Thoracic aorta (tissue), 2 donors: ENCODE measurements at regions not wholly inside any gene's neighbourhood (a gene's known extent, or its start where the extent isn't known, plus 50 kb on each side); places are given as distances from the start of the nearest gene placed in this dataset.

Experiments used
- ATAC-seq: fragments of 150-250 bp; one replicate; pipeline ENCODE4 v1.8.0; 2017; ENCODE audit warnings: low read depth; ENCODE audit not compliant: insufficient number of reproducible peaks, low FRiP score
- DNase-seq: peaks from one replicate; pipeline ENCODE4 v3.0.0-alpha.2; 2020; ENCODE audit warnings: low spot score
- H3K27ac ChIP-seq, 2 donors: fragments of 200-600 bp; sonication (generic); 1 replicate in 1 of 2; 2 replicates in 1 of 2; pipeline ENCODE4 v1.5.1; 2016; ENCODE audit warnings: mild to moderate bottlenecking in 2 of 2, moderate library complexity in 2 of 2
- H3K27me3 ChIP-seq: fragments of 200-600 bp; sonication (generic); replicated peaks from 2 replicates; pipeline ENCODE4 v1.6.0; 2016; ENCODE audit warnings: mild to moderate bottlenecking; ENCODE audit not compliant: insufficient read depth
- H3K36me3 ChIP-seq: fragments of 200-600 bp; sonication (generic); one replicate; pipeline ENCODE4 v1.5.1; 2016
- H3K4me1 ChIP-seq, 2 donors: fragments of 200-600 bp; sonication (generic); 1 replicate in 1 of 2; 2 replicates in 1 of 2; pipeline versions ENCODE4 v1.5.1 to v1.6.0; 2016; ENCODE audit warnings: low read depth in 2 of 2, mild to moderate bottlenecking in 1 of 2; ENCODE audit not compliant: control insufficient read depth in 1 of 2
- H3K4me3 ChIP-seq: fragments of 200-600 bp; sonication (generic); 2 replicates; pipeline ENCODE4 v1.5.1; 2016; ENCODE audit warnings: mild to moderate bottlenecking
- H3K9me3 ChIP-seq: fragments of 200-600 bp; sonication (generic); 2 replicates; pipeline ENCODE4 v1.5.1; 2016
- CTCF ChIP-seq: fragments of 200-600 bp; sonication (generic); IDR thresholded peaks from one replicate; pipeline ENCODE4 v1.5.1; 2019; ENCODE audit warnings: antibody characterized with exemption

- TF ChIP-seq CTCF: no peak
- Histone ChIP-seq H3K4me3 (no peak overlapping the region), H3K4me1 (peaks cover 4 to 8% of the 10 kb centered on the region in 2 donors), H3K27ac (no peak overlapping the region), H3K9me3 (no peaks in the 10 kb centered on the region), H3K36me3 (no peaks in the 10 kb centered on the region), H3K27me3 (no peaks in the 10 kb centered on the region)
- DNase-seq (no peak), ATAC-seq (no peak)
Measured at GRCh38 chr15:95446854-95447253, 883.6 kb upstream of the NR2F2 start.

- no peaks in the 10 kb centered on the region for H3K36me3 ChIP-seq
- no peak for DNase-seq
- no peaks in the 10 kb centered on the region for H3K27me3 ChIP-seq
- peaks cover 0 to 2% of the 10 kb centered on the region in 2 donors for H3K4me1 ChIP-seq
- H3K9me3 ChIP-seq: no peaks in the 10 kb centered on the region
- H3K4me3 ChIP-seq: no peak overlapping the region
- no peak for ATAC-seq
- no peak for TF ChIP-seq CTCF
- H3K27ac ChIP-seq: no peak overlapping the region
Measured at GRCh38 chr15:95447486-95447885, 883.0 kb upstream of the NR2F2 start.

- no peak for TF ChIP-seq CTCF
- Histone ChIP-seq H3K9me3 (no peaks in the 10 kb centered on the region), H3K4me1 (no peaks in the 10 kb centered on the region), H3K36me3 (no peaks in the 10 kb centered on the region), H3K27ac (no peak overlapping the region), H3K4me3 (no peak overlapping the region), H3K27me3 (no peaks in the 10 kb centered on the region)
- ATAC-seq (no peak), DNase-seq (no peak)
Measured at GRCh38 chr15:95448531-95449229, 881.8 kb upstream of the NR2F2 start.

- Histone ChIP-seq H3K27ac (no peak overlapping the region), H3K36me3 (no peaks in the 10 kb centered on the region), H3K4me3 (no peak overlapping the region), H3K9me3 (no peaks in the 10 kb centered on the region), H3K4me1 (no peaks in the 10 kb centered on the region), H3K27me3 (no peaks in the 10 kb centered on the region)
- no peak for DNase-seq
- no peak for ATAC-seq
- TF ChIP-seq CTCF: no peak
Measured at GRCh38 chr15:95449230-95449628, 881.3 kb upstream of the NR2F2 start.

- Histone ChIP-seq H3K27ac (no peak overlapping the region), H3K4me1 (no peaks in the 10 kb centered on the region), H3K36me3 (no peaks in the 10 kb centered on the region), H3K9me3 (no peaks in the 10 kb centered on the region), H3K4me3 (no peak overlapping the region), H3K27me3 (no peaks in the 10 kb centered on the region)
- no peak for DNase-seq
- ATAC-seq: no peak
- TF ChIP-seq CTCF: no peak
Measured at GRCh38 chr15:95450413-95450812, 880.1 kb upstream of the NR2F2 start.
